Midbrain (tissue), 1 donor: ENCODE measurements at regions not wholly inside any gene's neighbourhood (a gene's known extent, or its start where the extent isn't known, plus 50 kb on each side); places are given as distances from the start of the nearest gene placed in this dataset.
A peak's percentile ranks its signal among the peaks of the same experiment; 100 is the strongest.

Experiments used
- DNase-seq: peaks from one replicate; lab custom pipeline; 2025; lab: John Stamatoyannopoulos, UW

DNA sequence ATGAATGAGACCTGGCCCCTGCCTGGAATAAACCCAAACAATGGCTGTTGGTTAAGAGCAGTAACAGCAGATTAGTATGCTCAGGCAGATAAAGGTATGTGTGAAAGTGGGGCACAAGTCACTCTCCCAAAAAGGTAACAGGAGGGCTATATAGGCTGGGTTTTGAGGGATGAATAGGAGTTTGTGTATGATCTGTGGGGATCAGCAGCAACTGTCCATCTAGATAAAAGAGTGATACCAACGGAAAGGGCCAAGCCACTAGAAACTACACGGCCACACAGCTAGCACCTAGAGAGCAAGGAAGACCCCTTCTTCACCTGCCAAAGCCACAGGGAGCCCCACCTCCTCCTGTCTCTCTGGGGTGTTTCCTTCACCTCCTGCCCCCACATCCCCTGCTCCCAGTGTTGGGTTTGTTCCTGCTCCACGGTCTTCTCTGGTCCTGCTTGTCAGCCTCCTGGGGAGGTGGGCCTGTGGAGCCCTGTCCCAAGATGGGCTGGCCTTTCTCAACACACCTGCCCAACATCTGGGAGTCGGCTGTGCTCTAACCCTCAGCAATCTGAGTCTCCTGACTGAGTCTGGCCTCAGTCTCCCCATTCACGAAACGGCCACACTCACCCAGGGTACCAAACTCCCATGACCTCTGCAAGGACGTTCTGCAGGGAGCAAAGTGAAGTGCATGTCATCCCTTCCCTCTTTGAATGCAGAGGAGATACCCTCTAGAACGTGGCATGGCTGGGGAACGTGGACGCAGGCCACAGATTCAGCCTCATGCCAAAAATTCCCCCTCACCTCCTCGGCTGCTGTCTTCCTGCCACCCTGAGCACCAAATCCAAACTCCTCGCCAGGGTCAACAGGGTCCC lies 108.2 kb downstream of the NCOR2 start:
- no peak for DNase-seq

GRCh38 chr12:124458220-124458991 lies 109.0 kb downstream of the NCOR2 start:
- DNase-seq, result no peak

GRCh38 chr12:124457287-124458219 lies 109.9 kb downstream of the NCOR2 start:
- peak; percentile 85 for DNase-seq

DNA sequence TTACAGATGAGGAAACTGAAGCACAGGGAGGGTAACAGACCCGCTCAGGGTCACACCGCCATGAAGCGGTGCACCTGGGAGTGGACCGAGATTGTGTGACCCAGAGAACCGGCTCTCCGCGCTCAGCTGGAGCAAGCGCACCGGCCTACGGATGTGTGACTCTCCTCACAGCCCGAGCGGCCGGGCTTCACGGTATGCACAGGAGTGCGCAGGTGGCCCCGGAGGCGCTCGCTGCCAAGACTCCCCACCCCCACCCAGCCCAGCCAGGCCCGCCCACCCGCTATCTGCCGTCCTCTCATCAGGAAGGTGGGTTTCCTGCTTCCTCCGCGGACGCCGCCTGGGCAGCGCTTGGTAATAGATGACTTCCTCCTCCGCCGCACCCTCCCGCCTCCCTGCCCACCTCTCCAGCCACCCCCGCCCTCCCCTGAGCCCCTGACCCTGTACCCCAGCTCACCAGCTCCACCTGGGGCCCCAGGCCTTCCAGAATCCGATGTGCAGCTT lies 110.7 kb downstream of the NCOR2 start:
- no peak for DNase-seq

- no peak for DNase-seq
Observed at GRCh38 chr12:124456133-124456651, 111.2 kb downstream of the NCOR2 start.

DNA sequence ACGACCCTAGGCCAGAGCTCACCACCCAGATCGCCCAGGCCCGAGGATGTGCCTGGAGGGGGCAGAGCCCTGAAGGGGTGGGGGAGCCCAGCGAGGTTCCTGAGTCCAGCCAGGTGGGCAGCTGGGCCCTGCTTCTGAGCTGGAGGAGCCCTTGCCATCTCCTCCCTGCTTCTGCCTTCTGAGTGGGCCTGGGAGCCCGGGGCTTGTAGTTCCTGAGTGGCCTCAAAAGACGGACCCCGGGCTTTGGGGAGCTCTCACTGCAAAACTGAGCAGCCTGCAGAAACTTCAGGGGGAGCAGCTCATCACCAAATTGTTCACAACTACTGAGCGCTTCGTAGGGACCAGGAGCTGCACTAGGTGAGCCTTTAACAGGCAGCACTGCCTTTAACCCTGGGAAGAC lies 112.1 kb downstream of the NCOR2 start:
- no peak for DNase-seq

DNA sequence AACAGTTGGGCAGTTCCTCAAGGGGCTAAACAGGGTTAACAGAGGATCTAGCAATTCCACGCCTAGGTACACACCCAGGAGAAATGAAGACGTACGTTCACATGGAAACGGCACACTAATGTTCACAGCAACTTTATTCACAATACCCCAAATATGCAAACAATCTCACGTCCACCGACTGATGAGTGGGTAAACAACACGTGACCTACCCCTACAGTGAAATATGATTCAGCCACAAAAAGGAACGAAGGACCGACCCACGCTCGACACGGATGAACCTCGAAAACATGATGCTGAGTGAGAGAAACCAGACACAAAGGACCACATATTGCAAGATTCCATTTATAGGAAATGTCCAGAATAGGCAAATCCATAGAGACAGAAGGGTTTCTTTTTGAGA lies 112.7 kb downstream of the NCOR2 start:
- no peak for DNase-seq

GRCh38 chr12:124454352-124454725 lies 113.1 kb downstream of the NCOR2 start:
- DNase-seq, result no peak

DNA sequence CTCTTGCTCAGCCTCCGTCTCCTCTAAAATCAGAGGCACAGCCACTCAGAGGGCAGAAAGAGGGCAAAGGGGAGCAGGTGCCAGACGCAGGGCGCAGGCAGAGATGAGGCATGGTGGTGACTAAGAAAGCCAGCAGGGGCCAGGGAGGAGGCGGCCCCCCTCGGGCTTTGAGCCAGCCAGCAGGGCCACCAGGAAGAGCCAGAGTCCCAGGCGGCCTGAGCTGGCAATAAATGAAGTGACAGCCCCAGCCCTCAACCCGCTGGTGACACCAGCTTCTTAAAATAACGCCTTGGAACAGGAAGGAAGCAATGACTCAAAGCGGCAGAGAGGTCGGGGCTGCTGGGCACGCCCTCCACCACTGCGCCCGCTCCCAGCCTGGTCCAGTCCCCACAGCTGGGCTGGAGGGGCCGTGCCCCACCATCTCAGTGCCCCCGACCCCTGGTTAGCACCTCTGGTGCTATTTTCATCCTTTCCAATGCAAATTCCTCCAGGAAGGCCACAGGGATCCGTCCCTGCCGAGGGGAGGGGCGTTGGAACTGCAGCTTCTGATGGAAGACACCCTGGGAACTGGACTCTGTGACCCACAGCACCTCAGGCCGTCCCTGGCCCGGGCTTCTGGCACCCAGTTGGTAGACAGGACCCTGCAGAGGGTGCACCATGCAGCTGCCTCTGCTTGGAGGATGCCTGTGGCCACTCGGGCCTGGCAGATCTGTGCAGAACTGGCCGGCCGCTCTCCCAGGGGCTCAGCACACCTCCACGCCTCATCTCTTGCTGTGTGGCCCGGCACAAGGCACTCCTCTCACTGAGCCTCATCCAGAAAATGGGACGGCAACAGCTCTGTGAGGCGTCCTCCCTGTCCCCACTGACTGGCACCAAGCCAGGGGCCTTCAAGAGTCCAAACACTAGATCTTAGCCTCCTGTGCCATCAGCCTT lies 113.7 kb downstream of the NCOR2 start:
- peak; percentile 43 for DNase-seq

DNA sequence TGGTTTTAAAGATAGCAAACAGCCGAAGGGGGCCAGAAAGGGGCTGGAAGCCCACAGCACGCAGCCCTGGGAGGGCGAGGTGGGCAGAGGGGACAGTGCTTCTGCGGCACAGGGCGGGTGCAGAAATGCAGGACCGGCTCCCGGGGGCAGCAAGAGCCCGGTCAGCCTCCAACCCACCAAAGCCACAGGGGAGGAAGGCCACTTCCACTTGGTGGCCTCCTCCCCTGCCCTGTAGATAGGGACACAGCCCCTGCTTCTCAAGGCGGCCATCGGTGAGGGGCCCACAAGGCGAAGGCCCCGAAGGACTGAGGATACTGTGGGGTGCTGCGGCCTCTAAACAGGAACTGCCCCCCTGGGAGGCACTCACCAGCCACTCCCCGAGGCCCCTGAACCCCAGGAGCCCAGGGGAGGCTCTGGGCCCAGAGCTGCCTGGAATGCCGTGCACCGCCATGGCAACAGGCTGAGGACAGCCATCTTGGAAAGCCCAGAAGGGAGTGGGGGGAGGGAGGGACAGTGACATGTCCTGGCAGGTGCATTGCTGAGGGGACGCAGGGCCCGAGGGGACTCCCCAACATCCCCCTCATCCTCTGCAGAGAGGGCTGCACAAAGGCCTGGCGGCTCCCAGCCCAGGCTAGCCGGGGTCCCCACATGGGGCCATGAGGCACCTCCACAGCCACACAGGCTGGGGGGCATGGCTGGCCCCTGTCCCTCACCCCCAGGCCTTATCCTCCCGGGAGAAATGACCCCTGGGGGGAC lies 114.7 kb downstream of the NCOR2 start:
- no peak for DNase-seq

DNA sequence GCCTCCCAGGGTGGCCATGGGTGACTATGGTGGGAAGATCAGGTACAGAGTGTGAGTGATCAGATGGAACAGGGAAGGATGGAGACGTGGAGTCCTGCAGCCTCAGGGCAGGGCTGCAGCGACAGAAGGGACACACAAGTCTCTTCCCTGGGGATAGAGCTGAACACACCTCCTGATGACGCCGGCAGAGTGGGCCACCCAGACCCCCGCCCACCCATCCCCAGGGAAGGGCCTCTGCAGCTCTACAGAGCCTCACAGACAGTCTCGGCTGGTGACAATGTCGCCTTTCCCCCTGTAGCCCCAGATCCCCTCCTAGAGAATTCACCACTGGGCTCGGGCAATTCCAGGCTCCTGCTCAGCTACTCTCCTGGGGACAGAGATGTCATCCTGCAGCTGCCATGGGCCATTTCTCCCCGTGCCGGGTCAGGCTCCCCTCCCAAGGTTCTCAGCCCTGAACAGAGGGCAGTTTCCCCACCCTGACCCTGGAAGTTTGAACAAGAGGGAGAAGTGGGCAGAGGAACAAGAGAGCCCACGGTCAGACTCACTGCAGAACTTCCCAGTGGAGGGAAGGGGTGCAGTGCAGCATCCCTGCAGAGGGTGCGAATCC lies 115.7 kb downstream of the NCOR2 start:
- DNase-seq, result no peak

DNA sequence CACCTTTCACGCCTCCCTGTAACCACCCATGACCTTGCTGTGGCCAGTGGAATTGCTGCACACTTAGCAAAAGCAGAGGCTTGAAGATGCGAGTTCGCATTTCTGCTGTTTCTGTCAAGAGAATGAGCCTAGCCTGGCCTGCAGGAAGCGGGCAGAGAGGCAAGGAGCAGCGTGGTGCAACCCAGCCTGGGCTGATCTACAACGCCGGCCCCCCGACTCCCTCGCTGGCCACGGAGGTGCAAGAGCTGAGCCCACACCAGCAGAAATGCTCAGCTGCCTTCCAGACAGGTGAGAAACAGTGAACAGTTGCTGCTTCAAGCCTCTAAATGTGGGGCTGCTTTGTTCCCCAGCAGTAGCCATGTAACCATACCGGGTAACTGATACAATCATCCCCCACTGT lies 116.4 kb downstream of the NCOR2 start:
- no peak for DNase-seq

GRCh38 chr12:124450376-124450750 lies 117.0 kb downstream of the NCOR2 start:
- DNase-seq, result no peak

DNA sequence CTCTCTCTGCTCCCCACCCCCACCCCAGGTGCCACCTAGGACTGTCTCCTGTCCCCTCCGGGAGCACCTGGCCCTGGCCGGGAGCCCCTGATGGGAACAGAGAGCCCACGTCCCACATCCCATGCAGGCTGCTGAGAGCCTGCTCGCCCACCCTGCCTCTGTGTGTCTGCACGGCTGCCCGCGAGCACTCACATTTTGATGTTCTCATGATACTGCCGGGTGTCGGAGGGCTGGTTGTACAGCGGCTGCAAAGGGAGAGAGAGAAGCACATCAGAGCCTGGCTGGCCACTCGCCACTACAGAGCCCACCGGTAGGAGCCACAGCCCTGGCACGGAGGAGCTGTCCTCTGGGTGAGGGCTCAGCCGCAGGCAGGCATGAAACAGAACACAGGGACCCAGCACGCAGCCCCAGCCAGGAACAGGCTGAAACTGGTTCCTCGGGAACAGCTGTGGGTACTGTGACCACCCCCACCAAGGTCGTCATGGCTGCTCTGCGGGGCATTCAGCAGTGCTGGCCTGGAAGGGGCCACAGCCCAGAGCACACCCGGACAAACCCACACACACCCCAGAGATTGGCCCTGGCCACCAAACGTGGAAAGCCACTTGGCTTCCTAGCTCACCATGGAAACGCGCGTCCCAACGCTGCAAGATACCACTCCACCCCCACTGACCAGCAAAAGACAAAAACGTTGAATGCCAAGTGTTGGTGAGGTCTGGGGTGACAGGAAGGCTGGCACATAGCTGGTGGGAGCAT lies 117.6 kb downstream of the NCOR2 start:
- no peak for DNase-seq

- DNase-seq, result no peak
Observed at GRCh38 chr12:124448955-124449622, 118.3 kb downstream of the NCOR2 start.

DNA sequence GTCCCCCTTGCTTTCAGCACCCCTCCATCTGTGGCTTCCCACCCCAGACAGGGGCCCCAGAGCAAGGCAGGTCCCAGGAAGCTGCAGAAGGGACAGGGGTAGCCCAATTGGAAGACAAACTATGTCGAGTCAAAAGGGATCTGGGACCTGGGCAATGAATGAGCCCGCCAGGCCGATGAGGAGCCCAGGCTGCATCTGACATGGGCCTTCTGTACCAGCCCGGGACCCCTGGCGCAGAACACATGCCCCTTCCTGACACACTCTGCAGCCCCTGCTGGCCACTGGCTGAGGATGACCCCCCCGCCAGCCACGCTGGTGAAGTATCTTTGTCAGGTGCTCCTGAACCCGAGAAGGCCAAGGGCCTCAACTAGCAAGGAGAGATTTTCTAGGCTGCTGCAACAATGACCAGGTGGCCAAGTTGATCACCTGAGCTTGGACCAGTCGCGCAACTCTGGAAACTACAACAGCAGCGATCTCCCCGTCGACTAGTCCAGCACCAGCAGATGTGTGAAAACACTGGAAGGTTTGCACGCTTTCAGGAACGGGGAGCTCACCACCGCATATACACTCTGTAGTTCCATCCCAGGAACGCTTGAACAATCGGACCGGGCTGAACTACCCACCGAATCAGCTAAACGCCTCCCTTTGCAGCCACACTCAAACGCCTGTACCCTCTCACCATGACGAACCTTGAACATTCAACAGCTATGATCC lies 119.0 kb downstream of the NCOR2 start:
- no peak for DNase-seq

- no peak for DNase-seq
Observed at GRCh38 chr12:124446364-124446763, 121.0 kb downstream of the NCOR2 start.

GRCh38 chr12:124445826-124446225 lies 121.6 kb downstream of the NCOR2 start:
- DNase-seq, result no peak
